ENCODE measurements at regions not wholly inside any gene's neighbourhood (a gene's known extent, or its start where the extent isn't known, plus 50 kb on each side); places are given as distances from the start of the nearest gene placed in this dataset.
"Not testable (repeated sequence)": the region's sequence is repeated elsewhere in the genome, so short reads cannot be mapped to it uniquely, and the experiment has no call there.

DNA sequence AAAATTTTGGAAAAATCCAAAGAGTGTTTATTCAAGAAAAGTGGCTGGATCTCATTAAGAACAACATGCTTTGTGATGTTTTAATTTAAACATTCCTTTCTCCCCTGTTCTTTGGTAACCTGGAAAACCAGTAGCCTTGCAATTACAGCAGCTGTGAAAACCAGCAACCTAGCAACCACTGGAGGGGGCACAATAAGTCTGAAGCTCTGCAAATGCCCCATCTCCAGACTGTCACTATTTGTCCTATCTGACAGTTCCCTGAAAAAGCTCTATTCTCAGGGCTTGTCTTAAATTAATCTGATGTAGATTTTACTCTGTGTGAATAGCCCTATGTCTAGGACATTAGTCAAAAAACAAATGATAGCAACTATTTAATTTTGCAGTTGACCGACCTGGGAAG, 137.6 kb upstream of the THSD7A start:
- no peak for ATAC-seq
- Mint-ChIP-seq H3K36me3 (no peaks in the 10 kb centered on the region), H3K27ac (no peak overlapping the region), H3K9me3 (peaks cover 6 to 27% of the 10 kb centered on the region in 2 donors)
- DNase-seq (ENCODE audit: low spot score in 2 of 2) = no peak

GRCh38 chr7:11970132-11970531, 138.1 kb upstream of the THSD7A start:
- Mint-ChIP-seq H3K27ac (no peak overlapping the region), H3K36me3 (no peaks in the 10 kb centered on the region), H3K9me3 (peaks cover 6 to 30% of the 10 kb centered on the region in 2 donors)
- ATAC-seq (no peak), DNase-seq (ENCODE audit: low spot score in 2 of 2) (no peak)

- no peak overlapping the region for H3K27ac Mint-ChIP-seq
- ATAC-seq (no peak), DNase-seq (ENCODE audit: low spot score in 2 of 2) (no peak)
- peaks cover 13 to 14% of the 10 kb centered on the region in 2 donors for H3K9me3 Mint-ChIP-seq
- no peaks in the 10 kb centered on the region for H3K36me3 Mint-ChIP-seq
Observed at GRCh38 chr7:11985376-11985775, 153.4 kb upstream of the THSD7A start.

- Mint-ChIP-seq H3K27ac (no peak overlapping the region), H3K9me3 (peaks cover 13 to 14% of the 10 kb centered on the region in 2 donors), H3K36me3 (no peaks in the 10 kb centered on the region)
- DNase-seq (ENCODE audit: low spot score in 2 of 2) (no peak), ATAC-seq (no peak)
Observed at GRCh38 chr7:11985971-11986370, 154.0 kb upstream of the THSD7A start.

DNA sequence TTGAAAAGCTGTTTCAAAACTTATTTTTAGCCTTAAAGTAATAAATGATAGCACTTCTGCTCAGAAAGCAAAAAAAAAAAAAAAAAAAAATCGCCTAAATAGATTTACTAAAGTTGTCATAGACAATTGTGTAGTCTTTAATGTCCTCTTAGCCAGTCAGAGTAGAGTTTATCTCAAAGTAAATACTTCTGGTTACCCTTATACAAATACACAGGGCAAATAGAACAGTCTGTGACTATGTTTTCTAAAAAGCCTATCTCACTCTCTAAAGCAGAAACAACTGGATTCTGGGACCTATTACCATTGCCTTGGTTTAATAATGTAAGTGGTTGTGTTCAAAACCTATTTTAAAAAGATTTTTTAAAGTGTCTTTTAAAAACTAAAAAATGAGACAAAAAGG, 156.2 kb upstream of the THSD7A start:
- Mint-ChIP-seq H3K27ac (no peak overlapping the region), H3K9me3 (peaks cover 6 to 9% of the 10 kb centered on the region in 2 donors), H3K36me3 (no peaks in the 10 kb centered on the region)
- ATAC-seq = no peak
- no peak for DNase-seq (ENCODE audit: low spot score in 2 of 2)

DNA sequence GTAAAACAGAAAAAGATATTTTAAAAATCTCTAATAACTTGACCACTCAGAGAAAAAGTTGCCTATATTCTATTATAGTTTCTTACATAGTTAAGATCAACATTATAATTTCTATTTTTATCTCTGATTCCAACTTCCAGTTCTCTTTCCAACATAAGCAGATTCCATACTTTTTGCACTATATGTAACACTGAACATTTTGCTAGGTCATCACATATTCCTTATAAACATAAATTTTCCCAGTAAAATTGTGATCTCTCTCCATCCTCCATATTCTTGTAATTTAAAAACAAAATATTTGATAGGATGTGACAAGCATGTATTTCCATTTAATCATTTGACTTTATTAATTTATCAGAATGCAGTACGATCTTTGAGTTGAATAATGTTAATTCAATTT, 170.4 kb upstream of the THSD7A start:
- DNase-seq (ENCODE audit: low spot score in 2 of 2) = no peak
- Mint-ChIP-seq H3K27ac (no peak overlapping the region), H3K36me3 (no peaks in the 10 kb centered on the region), H3K9me3 (no peaks in the 10 kb centered on the region)
- no peak for ATAC-seq

DNA sequence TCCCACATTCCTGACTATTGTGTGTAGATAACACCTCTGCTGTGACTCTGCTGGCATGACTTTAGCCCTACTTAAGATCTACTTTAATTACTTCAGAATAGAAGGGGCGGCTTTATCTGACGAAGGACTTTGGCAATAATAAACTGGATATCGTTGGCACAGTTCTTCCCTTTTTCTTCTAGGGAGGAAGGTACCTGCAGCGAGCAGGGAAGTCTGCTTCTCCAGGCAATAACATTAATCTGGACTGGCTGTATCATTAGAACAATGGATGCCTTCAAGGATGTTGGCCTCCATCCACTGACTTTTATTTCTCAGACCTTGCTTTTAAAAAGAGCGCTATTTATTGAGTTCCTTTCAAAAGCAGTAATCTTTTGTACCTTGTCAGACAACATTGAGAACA, 172.6 kb upstream of the THSD7A start:
- no peak overlapping the region for H3K27ac Mint-ChIP-seq
- ATAC-seq = no peak
- no peaks in the 10 kb centered on the region for H3K9me3 Mint-ChIP-seq
- H3K36me3 Mint-ChIP-seq = no peaks in the 10 kb centered on the region
- DNase-seq (ENCODE audit: low spot score in 2 of 2) = no peak

- no peaks in the 10 kb centered on the region for H3K36me3 Mint-ChIP-seq
- no peak for DNase-seq (ENCODE audit: low spot score in 2 of 2)
- ATAC-seq = no peak
- H3K9me3 Mint-ChIP-seq = no peaks in the 10 kb centered on the region
- H3K27ac Mint-ChIP-seq = no peak overlapping the region
Observed at GRCh38 chr7:12007576-12007975, 175.6 kb upstream of the THSD7A start.

DNA sequence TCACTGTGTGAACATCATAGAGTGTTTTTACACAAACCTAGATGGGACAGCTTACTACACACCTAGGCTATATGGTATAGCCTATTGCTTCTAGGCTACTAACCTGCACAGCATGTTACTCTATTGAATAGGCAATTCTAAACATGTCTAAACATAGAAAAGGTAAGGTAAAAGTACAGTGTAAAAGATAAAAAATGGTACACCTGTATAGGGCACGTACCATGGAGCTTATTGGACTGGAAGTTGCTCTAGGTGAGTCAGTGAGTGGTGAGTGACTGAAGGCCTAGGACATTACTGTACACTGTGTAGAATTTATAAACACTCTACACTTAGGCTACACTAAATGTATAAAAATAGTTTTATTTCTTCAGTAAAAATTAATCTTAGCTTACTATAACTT, 182.0 kb upstream of the THSD7A start:
- no peak for ATAC-seq
- Mint-ChIP-seq H3K36me3 (no peaks in the 10 kb centered on the region), H3K27ac (no peak overlapping the region), H3K9me3 (no peaks in the 10 kb centered on the region)
- DNase-seq (ENCODE audit: low spot score in 2 of 2) = no peak

GRCh38 chr7:12016439-12016838, 184.4 kb upstream of the THSD7A start:
- ATAC-seq (no peak), DNase-seq (ENCODE audit: low spot score in 2 of 2) (no peak)
- H3K36me3 Mint-ChIP-seq = no peaks in the 10 kb centered on the region
- H3K27ac Mint-ChIP-seq = no peak overlapping the region
- H3K9me3 Mint-ChIP-seq = no peaks in the 10 kb centered on the region

GRCh38 chr7:12017046-12017445, 185.0 kb upstream of the THSD7A start:
- no peak for ATAC-seq
- no peaks in the 10 kb centered on the region for H3K9me3 Mint-ChIP-seq
- H3K27ac Mint-ChIP-seq = no peak overlapping the region
- no peaks in the 10 kb centered on the region for H3K36me3 Mint-ChIP-seq
- no peak for DNase-seq (ENCODE audit: low spot score in 2 of 2)

DNA sequence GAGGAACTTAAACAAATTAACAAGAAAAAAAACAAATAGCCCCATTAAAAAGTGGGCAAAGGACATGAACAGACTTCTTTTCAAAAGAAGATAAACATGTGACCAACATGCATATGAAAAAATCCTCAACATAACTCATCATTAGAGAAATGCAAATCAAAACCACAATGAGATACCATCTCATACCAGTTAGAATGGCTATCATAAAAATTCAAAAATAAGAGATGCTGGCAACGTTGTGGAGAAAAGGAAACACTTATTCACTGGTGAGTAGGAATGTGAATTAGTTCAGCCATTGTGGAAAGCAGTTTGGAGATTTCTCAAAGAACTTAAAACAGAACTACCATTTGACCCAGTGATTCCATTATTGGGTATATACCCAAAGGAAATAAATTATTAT, 189.1 kb upstream of the TMEM106B start:
- H3K9me3 Mint-ChIP-seq; DNase-seq (ENCODE audit: low spot score in 2 of 2); ATAC-seq; H3K36me3 Mint-ChIP-seq; H3K27ac Mint-ChIP-seq: not testable (repeated sequence)

DNA sequence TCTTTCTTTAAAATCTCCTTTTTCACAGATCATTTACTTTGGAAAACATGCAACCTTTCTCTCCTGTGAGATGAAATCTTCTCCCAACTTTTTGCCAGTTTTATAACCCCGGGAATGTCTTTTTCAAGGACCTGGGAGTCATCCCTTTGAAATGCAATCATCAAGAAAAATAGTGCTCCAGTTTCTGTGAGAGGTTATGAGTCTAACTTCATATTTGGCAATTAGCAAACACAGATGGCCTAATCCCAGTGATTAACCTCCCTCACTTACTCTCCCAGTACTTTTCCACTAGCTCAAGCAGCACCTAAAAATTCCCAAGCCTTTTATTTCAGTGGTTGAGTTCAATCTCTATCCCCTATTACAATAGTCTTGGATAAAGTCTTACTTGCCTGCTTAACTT, 185.8 kb upstream of the TMEM106B start:
- no peak for ATAC-seq
- Mint-ChIP-seq H3K27ac (no peak overlapping the region), H3K9me3 (no peaks in the 10 kb centered on the region), H3K36me3 (no peaks in the 10 kb centered on the region)
- DNase-seq (ENCODE audit: low spot score in 2 of 2) = no peak

DNA sequence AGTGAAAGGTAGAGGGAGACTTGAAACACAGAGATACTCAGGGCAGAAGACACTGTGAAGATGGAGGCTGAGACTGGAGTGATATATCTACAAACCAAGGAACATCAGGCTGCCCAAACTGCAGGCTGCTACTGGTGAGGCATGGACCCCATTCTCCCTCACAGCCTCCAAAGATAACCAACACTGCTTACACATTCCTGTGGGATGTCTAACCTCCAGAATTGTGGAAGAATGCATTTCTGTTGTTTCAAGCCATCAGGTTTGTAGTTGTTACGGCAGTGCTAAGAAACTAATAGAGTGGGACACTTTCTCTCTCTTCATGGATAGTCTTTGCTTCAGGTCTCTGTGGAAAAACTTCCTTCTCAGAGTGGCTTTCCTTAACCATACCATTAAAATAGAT, 182.6 kb upstream of the TMEM106B start:
- ATAC-seq (no peak), DNase-seq (ENCODE audit: low spot score in 2 of 2) (no peak)
- Mint-ChIP-seq H3K9me3 (no peaks in the 10 kb centered on the region), H3K36me3 (no peaks in the 10 kb centered on the region), H3K27ac (no peak overlapping the region)

- H3K36me3 Mint-ChIP-seq = no peaks in the 10 kb centered on the region
- H3K27ac Mint-ChIP-seq = no peak overlapping the region
- no peaks in the 10 kb centered on the region for H3K9me3 Mint-ChIP-seq
- DNase-seq (ENCODE audit: low spot score in 2 of 2) = no peak
- ATAC-seq = no peak
Observed at GRCh38 chr7:12030116-12030515, 181.0 kb upstream of the TMEM106B start.

DNA sequence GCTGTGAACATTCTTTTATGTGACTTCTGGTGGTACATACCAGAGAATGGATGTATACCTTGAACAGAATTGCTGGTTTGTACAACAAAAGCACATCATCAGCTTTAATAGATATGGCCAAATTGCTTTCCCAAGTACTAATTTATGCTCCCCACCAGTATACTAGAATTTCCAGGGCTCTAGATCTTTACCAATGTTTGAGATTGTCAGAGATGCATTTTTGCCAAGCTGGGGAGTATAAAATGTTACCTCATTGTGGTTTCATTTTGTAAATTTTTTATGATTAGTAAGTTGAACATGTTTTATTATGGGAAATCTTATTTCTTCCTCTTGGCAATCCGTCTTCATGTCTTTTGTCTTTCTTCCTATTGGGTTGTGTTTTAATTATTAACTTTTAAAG, 179.9 kb upstream of the TMEM106B start:
- Mint-ChIP-seq H3K36me3 (no peaks in the 10 kb centered on the region), H3K9me3 (no peaks in the 10 kb centered on the region), H3K27ac (no peak overlapping the region)
- no peak for ATAC-seq
- DNase-seq (ENCODE audit: low spot score in 2 of 2) = no peak

- Mint-ChIP-seq H3K27ac (no peak overlapping the region), H3K36me3 (no peaks in the 10 kb centered on the region), H3K9me3 (no peaks in the 10 kb centered on the region)
- DNase-seq (ENCODE audit: low spot score in 2 of 2) (no peak), ATAC-seq (peak in 1 of 2 donors; percentile 38)
Observed at GRCh38 chr7:12031638-12032037, 179.5 kb upstream of the TMEM106B start.

DNA sequence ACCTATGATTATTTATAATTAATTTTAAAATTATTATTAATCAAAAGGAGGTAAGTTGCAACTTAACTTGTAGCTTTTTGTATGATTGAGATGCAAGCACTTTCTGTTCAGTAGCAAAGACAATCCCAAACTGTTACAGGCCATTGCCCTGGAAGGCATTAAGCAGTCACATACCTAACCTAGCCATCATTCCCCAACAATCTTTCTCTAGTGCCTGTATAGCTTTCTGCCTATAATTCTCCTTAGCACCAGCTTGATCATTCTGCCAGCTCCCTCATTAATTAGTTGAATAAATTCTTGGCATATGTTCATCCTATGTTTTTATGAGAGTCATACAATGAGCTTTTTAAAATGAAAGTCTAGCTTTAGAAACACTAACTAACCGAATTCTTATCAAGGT, 178.9 kb upstream of the TMEM106B start:
- DNase-seq (ENCODE audit: low spot score in 2 of 2) = no peak
- no peak overlapping the region for H3K27ac Mint-ChIP-seq
- no peaks in the 10 kb centered on the region for H3K9me3 Mint-ChIP-seq
- H3K36me3 Mint-ChIP-seq = no peaks in the 10 kb centered on the region
- no peak for ATAC-seq

- not testable (repeated sequence) for H3K36me3 Mint-ChIP-seq; DNase-seq (ENCODE audit: low spot score in 2 of 2); ATAC-seq; H3K27ac Mint-ChIP-seq; H3K9me3 Mint-ChIP-seq
Observed at GRCh38 chr7:12043457-12043856, 167.6 kb upstream of the TMEM106B start.

All from activated naive CD4-positive, alpha-beta T cell treated with anti-CD3 and anti-CD28 coated beads, Interleukin-2, amount 50 U/mL, for 72 hours (primary cell).